ENCODE measurements at regions not wholly inside any gene's neighbourhood (a gene's known extent, or its start where the extent isn't known, plus 50 kb on each side); places are given as distances from the start of the nearest gene placed in this dataset.

DNA sequence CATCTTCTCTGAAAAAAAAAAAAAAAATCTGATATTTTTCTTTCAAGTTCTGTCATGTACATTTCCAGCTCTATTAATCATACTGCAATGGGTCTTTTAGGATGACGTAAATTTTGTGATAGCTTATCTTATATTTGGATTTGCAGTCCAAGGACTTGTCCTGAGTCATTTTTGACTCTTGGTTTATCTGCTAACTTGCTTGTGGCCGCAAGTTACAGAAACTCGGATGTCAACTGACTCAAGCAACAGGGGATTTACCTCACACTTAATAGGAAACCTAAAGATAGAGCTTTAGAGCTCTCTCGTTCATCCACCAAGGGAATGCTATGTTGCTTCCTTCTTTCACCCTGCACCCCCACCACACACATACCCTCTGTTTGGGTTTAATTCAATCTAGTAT is 1433.8 kb upstream of the TENM3 start:
- no peak for TF ChIP-seq POLR2A (IDR thresholded peaks at IDR 0.05; ENCODE audit: borderline replicate concordance, extremely low read depth, insufficient read depth, insufficient read length)
- no peak for TF ChIP-seq JUND (IDR thresholded peaks at IDR 0.05)
- no peak for TF ChIP-seq RAD21 (IDR thresholded peaks at IDR 0.05; ENCODE audit: low read depth)
- TF ChIP-seq SP1 (IDR thresholded peaks at IDR 0.05; ENCODE audit: low read depth), result no peak
- TF ChIP-seq, protein P1, sequence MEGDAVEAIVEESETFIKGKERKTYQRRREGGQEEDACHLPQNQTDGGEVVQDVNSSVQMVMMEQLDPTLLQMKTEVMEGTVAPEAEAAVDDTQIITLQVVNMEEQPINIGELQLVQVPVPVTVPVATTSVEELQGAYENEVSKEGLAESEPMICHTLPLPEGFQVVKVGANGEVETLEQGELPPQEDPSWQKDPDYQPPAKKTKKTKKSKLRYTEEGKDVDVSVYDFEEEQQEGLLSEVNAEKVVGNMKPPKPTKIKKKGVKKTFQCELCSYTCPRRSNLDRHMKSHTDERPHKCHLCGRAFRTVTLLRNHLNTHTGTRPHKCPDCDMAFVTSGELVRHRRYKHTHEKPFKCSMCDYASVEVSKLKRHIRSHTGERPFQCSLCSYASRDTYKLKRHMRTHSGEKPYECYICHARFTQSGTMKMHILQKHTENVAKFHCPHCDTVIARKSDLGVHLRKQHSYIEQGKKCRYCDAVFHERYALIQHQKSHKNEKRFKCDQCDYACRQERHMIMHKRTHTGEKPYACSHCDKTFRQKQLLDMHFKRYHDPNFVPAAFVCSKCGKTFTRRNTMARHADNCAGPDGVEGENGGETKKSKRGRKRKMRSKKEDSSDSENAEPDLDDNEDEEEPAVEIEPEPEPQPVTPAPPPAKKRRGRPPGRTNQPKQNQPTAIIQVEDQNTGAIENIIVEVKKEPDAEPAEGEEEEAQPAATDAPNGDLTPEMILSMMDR (IDR thresholded peaks at IDR 0.05 in 2 of 3, conservative IDR thresholded peaks at IDR 0.05 in 1 of 3; ENCODE audit: borderline replicate concordance in 1 of 3, insufficient read depth in 1 of 3, low read depth in 2 of 3, low read length in 2 of 3), result no peak
- no peak for TF ChIP-seq EGR1 (IDR thresholded peaks at IDR 0.05; ENCODE audit: low read depth)
- no peak for TF ChIP-seq EZH2phosphoT487 (IDR thresholded peaks at IDR 0.05; ENCODE audit: borderline replicate concordance)

Measured in HCT116 (cell line).